ENCODE measurements at regions not wholly inside any gene's neighbourhood (a gene's known extent, or its start where the extent isn't known, plus 50 kb on each side); places are given as distances from the start of the nearest gene placed in this dataset.
A peak's percentile ranks its signal among the peaks of the same experiment; 100 is the strongest.

DNA sequence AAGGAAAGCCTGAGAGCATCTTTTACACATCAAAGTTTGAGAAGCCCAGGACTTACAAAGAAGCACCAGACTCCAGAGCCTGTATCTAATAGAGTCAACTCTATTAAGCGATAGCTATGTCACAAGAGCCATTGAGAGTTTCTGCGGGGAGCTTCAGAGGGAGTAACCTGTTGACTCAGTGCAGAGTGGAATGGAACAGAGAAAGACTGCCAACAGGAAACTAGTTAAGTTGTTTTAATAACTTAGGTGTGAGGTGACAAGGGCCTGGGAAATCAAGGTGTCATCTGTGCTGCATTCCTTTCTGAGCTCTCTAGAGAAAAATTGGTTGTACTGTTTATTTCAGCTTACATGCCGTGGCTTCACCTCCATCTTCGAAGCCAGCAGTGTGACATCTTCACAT is 513.8 kb upstream of the POU3F3 start:
- no peak for TF ChIP-seq GATA2 (IDR thresholded peaks at IDR 0.05; ENCODE audit: low read depth, low read length)
- no peak for TF ChIP-seq GATA3 (IDR thresholded peaks at IDR 0.05; ENCODE audit: low read depth, low read length)

DNA sequence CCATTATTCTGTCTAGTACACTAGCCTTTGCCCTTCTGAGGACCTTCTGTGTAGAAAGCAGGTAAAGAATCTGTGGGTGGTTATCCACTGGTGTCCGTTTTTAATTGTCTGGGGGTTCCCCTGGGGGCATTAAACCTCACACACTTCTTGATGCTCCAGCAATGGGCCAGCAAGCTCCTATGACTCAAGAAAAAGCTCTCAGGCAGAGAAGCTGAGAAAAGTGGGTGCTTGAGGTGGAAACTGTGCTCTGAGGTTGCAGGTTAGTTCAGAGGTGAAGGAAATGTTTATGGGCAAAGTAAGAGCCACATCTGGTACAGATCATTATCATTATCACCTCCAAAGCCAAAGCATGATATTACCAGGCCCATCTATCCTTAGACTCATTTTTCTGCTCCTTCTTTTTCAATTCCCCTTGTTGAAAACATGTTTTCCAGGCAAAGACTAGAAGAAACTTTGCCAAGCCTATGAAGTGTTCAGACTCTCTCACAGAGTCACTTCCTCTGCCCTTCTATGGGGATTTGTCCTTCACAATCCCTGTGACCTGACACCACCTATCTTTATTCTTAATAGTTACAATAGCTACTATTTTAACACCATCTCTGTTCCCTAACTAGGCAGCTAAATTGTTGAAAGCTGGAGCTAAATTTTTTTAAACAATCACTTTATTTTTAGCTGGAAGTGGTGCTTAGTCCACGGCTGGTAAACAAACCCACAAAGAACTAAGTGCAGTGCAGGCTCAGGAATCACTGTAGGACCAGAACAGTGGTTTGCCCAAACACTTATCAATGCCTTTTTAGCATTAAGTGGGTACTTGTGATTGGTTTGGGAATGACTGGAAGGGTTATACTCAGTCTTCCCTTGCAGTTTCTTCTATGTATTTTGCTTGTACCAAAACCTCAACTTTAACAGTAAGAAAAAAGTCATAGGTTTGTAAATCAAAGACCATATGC is 512.8 kb upstream of the POU3F3 start:
- TF ChIP-seq GATA3 (IDR thresholded peaks at IDR 0.05; ENCODE audit: low read depth, low read length) = no peak
- no peak for TF ChIP-seq GATA2 (IDR thresholded peaks at IDR 0.05; ENCODE audit: low read depth, low read length)

- TF ChIP-seq GATA3 (IDR thresholded peaks at IDR 0.05; ENCODE audit: low read depth, low read length) (no peak), GATA2 (IDR thresholded peaks at IDR 0.05; ENCODE audit: low read depth, low read length) (no peak)
Measured at GRCh38 chr2:104344306-104344705, 509.6 kb upstream of the POU3F3 start.

DNA sequence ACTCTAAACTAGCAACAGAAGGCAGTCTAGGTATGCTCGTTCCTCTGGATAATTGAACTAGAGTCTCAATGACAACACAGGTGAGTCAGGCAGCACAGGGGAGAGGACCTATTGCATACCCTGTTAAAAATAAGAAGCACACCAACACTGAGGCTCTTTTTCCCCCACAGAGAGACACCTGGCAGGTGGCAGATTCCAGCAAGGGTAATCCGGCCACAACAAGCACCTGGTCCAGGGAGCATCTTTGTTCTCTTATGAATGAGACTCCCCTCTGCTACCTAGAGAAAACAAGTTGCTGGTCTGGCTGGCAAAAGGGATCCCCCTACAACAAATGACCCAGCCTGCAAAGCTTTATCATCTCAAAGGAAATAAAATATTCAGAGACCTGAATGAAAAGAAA is 508.9 kb upstream of the POU3F3 start:
- TF ChIP-seq GATA2 (IDR thresholded peaks at IDR 0.05; ENCODE audit: low read depth, low read length) = no peak
- TF ChIP-seq GATA3 (IDR thresholded peaks at IDR 0.05; ENCODE audit: low read depth, low read length) = no peak

DNA sequence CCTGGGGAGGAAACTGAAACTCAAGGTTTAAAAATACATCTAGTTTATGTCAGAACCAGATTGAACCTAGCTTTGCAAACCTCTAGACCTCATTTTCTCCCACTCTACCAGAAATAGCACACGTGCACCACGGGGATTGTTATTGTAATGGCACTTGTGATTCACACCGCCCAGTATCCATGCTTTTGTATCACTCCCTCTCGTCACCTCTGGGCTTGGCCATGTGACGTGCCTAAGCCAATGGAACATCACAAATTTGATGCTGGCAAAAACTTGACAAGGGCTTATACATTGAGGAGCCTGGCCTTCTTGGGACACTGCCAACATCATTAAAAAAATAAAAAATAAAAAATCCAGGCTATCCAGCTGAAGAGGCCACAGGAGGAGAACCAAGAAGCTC is 495.8 kb upstream of the POU3F3 start:
- no peak for TF ChIP-seq GATA2 (IDR thresholded peaks at IDR 0.05; ENCODE audit: low read depth, low read length)
- TF ChIP-seq GATA3 (IDR thresholded peaks at IDR 0.05; ENCODE audit: low read depth, low read length) = no peak

- TF ChIP-seq GATA3 (IDR thresholded peaks at IDR 0.05; ENCODE audit: low read depth, low read length) (no peak), GATA2 (IDR thresholded peaks at IDR 0.05; ENCODE audit: low read depth, low read length) (no peak)
Measured at GRCh38 chr2:104361414-104361813, 492.5 kb upstream of the POU3F3 start.

DNA sequence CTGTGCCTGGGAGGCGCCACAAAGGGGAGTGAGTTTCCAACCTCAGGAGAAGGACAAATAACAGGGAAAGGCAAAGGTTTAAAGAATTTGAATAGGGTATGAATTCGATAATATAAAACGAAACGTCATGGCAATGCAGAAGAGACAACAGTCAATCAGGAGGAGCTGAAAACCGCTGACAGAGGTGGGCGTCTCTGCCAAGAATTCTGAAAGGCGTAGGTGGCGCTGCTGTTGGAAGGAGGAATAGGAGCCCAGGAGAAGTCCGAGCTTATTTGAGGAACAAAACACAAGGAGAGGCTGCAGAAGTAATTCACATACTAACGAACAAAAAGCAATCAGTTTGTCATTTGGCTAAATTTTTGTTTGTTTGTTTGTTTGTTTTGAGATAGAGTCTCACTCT is 485.8 kb upstream of the POU3F3 start:
- TF ChIP-seq GATA3 (IDR thresholded peaks at IDR 0.05; ENCODE audit: low read depth, low read length) (no peak), GATA2 (IDR thresholded peaks at IDR 0.05; ENCODE audit: low read depth, low read length) (no peak)

DNA sequence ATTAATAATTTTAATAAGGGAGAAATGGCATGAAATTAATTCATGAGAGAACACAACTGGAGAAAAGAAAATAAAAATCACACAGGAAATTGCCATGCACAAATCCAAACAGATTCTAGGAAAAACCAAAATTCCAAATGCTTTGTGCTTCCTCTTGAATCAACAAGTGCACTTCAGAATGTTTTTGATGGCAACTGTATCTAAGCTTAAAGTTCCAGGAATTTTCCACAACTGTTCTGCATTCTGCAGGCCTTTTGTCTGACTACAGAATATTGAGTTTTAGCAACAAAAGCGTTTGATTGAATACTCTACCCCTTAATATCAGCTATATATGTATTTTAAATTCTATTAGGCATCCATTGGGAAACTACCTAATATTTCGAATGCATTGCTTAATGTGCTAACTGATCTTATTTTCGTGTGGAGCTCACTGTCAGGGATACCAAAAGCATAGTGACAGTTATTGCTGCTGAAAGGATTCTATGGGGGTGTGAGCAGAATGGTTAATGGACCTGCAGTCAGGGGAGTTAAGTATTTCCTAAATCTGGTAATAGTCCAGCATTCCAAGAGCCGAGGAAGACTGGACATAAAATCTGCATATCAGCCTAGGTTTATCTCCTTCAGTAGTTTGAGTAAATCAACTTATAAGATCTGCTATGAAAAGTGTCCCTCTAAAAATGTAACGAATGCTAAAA is 482.7 kb upstream of the POU3F3 start:
- TF ChIP-seq GATA3 (IDR thresholded peaks at IDR 0.05; ENCODE audit: low read depth, low read length) (no peak), GATA2 (IDR thresholded peaks at IDR 0.05; ENCODE audit: low read depth, low read length) (no peak)

DNA sequence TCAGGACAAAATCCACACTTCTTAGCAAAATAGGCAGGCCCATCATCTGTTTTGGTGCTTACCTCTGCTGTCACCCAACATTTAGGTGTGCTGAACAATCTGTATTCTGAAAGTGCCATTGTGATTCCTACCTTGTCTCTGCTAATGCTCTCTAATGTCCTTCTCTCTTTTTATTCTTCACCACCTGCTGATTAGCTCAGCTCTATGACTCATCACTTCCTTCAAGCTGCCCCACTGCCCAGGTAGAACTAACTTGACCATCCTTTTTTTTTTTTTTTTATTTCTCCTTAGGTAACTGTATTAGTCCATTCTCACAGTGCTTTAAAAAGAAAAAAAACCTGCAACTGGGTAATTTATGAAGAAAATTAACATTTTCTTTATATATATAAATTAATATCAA is 478.7 kb upstream of the POU3F3 start:
- TF ChIP-seq GATA2 (IDR thresholded peaks at IDR 0.05; ENCODE audit: low read depth, low read length) (no peak), GATA3 (IDR thresholded peaks at IDR 0.05; ENCODE audit: low read depth, low read length) (no peak)

- TF ChIP-seq GATA3 (IDR thresholded peaks at IDR 0.05; ENCODE audit: low read depth, low read length) (no peak), GATA2 (IDR thresholded peaks at IDR 0.05; ENCODE audit: low read depth, low read length) (peak; percentile 42)
Measured at GRCh38 chr2:104378853-104379374, 475.0 kb upstream of the POU3F3 start.

GRCh38 chr2:104384961-104385360 is 469.0 kb upstream of the POU3F3 start:
- no peak for TF ChIP-seq GATA2 (IDR thresholded peaks at IDR 0.05; ENCODE audit: low read depth, low read length)
- no peak for TF ChIP-seq GATA3 (IDR thresholded peaks at IDR 0.05; ENCODE audit: low read depth, low read length)

DNA sequence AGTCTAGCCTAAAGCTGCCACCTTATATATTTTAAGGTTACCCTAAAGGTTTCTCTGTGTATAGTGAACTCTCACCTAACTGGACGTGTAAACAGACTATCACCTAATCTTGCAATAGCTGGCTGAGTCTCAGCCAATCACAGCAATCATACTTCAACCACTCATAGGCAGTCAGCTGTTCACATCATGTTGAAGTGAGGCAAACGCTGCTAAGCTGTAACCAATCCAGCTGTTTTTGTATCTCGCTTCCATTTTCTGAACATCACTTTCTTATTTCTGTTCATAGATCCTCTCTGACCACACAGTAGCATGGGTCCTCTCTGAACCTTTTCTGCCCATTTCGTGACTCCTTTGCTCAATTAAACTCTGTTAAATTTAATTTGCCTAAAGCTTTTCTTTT is 468.2 kb upstream of the POU3F3 start:
- TF ChIP-seq GATA2 (IDR thresholded peaks at IDR 0.05; ENCODE audit: low read depth, low read length) (no peak), GATA3 (IDR thresholded peaks at IDR 0.05; ENCODE audit: low read depth, low read length) (no peak)

DNA sequence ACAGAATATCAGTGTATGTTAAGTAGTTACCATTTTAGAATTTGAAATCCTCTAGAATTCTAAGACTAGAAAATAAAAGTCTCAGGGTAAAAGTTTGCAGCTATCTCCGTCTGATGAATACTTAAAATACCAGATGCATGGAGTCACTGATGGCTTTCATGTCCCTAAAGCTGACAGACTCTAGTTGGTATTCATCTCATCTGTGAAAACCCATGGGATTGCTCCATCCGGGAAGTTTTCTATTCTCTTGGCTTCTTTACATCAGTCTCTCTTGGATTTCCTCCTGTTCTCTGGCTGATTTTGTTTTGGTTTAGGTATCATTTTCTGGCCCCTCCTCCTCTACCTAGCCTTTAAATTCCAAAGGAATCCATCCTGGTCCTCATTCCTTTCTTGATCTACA is 465.6 kb upstream of the POU3F3 start:
- TF ChIP-seq GATA2 (IDR thresholded peaks at IDR 0.05; ENCODE audit: low read depth, low read length) = no peak
- no peak for TF ChIP-seq GATA3 (IDR thresholded peaks at IDR 0.05; ENCODE audit: low read depth, low read length)

DNA sequence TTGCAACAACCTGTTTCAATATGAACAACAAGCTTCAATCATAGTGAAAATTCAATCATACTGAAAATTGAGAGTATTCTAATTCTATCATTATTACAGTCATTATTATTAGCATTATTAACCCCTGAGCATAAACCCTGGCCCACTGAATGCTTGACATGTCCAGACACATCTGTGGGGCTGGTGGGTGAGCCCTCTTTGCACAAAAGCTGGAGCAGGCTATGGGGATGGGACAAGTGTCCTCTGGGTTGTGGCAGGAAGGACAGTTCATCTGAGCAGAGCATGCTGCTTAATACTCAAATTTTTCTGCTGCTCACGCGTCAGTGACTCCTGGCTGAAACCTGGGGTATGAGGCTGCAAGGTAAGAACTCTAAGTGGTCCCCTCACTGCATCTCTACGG is 451.1 kb upstream of the POU3F3 start:
- TF ChIP-seq GATA3 (IDR thresholded peaks at IDR 0.05; ENCODE audit: low read depth, low read length) (no peak), GATA2 (IDR thresholded peaks at IDR 0.05; ENCODE audit: low read depth, low read length) (no peak)

GRCh38 chr2:104404526-104404925 is 449.4 kb upstream of the POU3F3 start:
- TF ChIP-seq GATA2 (IDR thresholded peaks at IDR 0.05; ENCODE audit: low read depth, low read length) = no peak
- no peak for TF ChIP-seq GATA3 (IDR thresholded peaks at IDR 0.05; ENCODE audit: low read depth, low read length)
